Suprapubic skin (tissue), 4 donors: ENCODE measurements at regions not wholly inside any gene's neighbourhood (a gene's known extent, or its start where the extent isn't known, plus 50 kb on each side); places are given as distances from the start of the nearest gene placed in this dataset.

Experiments
- DNase-seq, 2 donors: peaks; one replicate each; pipeline ENCODE4 v3.0.0-alpha.2; 2019; ENCODE audit warnings: low spot score in 2 of 2
- H3K27ac ChIP-seq: fragments of 200-600 bp; sonication (generic); one replicate; pipeline ENCODE4 v1.5.1; 2019
- H3K27me3 ChIP-seq: fragments of 200-600 bp; sonication (generic); one replicate; pipeline ENCODE4 v1.5.1; 2019
- H3K36me3 ChIP-seq: fragments of 200-600 bp; sonication (generic); one replicate; pipeline ENCODE4 v1.5.1; 2019
- H3K4me1 ChIP-seq: fragments of 200-600 bp; sonication (generic); one replicate; pipeline ENCODE4 v1.5.1; 2019
- H3K4me3 ChIP-seq: fragments of 200-600 bp; sonication (generic); one replicate; pipeline ENCODE4 v1.5.1; 2019; ENCODE audit warnings: mild to moderate bottlenecking
- H3K9me3 ChIP-seq: fragments of 200-600 bp; sonication (generic); one replicate; pipeline ENCODE4 v1.5.1; 2019
- EP300 ChIP-seq: sonication (generic); formaldehyde crosslinking; IDR thresholded peaks from one replicate; pipeline ENCODE4 v1.6.1; 2017; ENCODE audit warnings: antibody characterized with exemption
- POLR2A ChIP-seq, 2 donors: fragments of 450-650 bp; IDR thresholded peaks; one replicate each; pipeline ENCODE4 v1.6.1; 2017; ENCODE audit warnings: antibody characterized with exemption in 2 of 2, mild to moderate bottlenecking in 2 of 2, moderate library complexity in 2 of 2
- POLR2AphosphoS5 ChIP-seq, 3 donors: sonication (generic); formaldehyde crosslinking; IDR thresholded peaks; one replicate each; pipeline ENCODE4 v1.6.1; 2017; ENCODE audit warnings: antibody characterized with exemption in 3 of 3
- WGBS: methylation state at CpG from one replicate; pipeline ENCODE4 v1.1.5; 2018; 5-methylcytosine and 5-hydroxymethylcytosine counted together
- TF ChIP-seq, protein P1 (sequence below), 2 donors: fragments of 200-600 bp in 1 of 2; fragments of 450-650 bp in 1 of 2; sonication (generic) in 1 of 2; IDR thresholded peaks; one replicate each; pipeline ENCODE4 v1.5.1; 2016 to 2019; ENCODE audit warnings: antibody characterized with exemption in 2 of 2, mild to moderate bottlenecking in 1 of 2, moderate library complexity in 1 of 2

GRCh38 chr14:104394409-104394851 lies 185.1 kb upstream of the C14orf180 start:
- peak; percentile 51 to 71 for DNase-seq

GRCh38 chr14:104395276-104395675 lies 184.3 kb upstream of the C14orf180 start:
- peaks cover 13% of the 10 kb centered on the region for H3K9me3 ChIP-seq
- H3K27ac ChIP-seq = no peak overlapping the region
- H3K4me3 ChIP-seq = no peak overlapping the region
- peaks cover 6% of the 10 kb centered on the region for H3K4me1 ChIP-seq
- no peak for TF ChIP-seq EP300
- no peak for TF ChIP-seq POLR2A (IDR thresholded peaks at IDR 0.05)
- no peak for TF ChIP-seq POLR2AphosphoS5 (IDR thresholded peaks at IDR 0.05)
- TF ChIP-seq, protein P1, sequence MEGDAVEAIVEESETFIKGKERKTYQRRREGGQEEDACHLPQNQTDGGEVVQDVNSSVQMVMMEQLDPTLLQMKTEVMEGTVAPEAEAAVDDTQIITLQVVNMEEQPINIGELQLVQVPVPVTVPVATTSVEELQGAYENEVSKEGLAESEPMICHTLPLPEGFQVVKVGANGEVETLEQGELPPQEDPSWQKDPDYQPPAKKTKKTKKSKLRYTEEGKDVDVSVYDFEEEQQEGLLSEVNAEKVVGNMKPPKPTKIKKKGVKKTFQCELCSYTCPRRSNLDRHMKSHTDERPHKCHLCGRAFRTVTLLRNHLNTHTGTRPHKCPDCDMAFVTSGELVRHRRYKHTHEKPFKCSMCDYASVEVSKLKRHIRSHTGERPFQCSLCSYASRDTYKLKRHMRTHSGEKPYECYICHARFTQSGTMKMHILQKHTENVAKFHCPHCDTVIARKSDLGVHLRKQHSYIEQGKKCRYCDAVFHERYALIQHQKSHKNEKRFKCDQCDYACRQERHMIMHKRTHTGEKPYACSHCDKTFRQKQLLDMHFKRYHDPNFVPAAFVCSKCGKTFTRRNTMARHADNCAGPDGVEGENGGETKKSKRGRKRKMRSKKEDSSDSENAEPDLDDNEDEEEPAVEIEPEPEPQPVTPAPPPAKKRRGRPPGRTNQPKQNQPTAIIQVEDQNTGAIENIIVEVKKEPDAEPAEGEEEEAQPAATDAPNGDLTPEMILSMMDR (IDR thresholded peaks at IDR 0.05) = no peak
- 86% methylated on average over 6 of the region's 6 CpGs for WGBS
- peak; percentile 52 for DNase-seq
- no peaks in the 10 kb centered on the region for H3K36me3 ChIP-seq
- peaks cover 6% of the 10 kb centered on the region for H3K27me3 ChIP-seq

More at GRCh38 chr14:104394409-104394851, 185.1 kb upstream of the C14orf180 start:
- Histone ChIP-seq H3K27me3 (peaks cover 6% of the 10 kb centered on the region), H3K27ac (no peak overlapping the region), H3K4me3 (no peak overlapping the region), H3K4me1 (peaks cover 6% of the 10 kb centered on the region), H3K36me3 (no peaks in the 10 kb centered on the region), H3K9me3 (peaks cover 13% of the 10 kb centered on the region)
- TF ChIP-seq POLR2AphosphoS5 (IDR thresholded peaks at IDR 0.05) (no peak), EP300 (no peak), POLR2A (IDR thresholded peaks at IDR 0.05) (no peak)
- TF ChIP-seq, protein P1 (IDR thresholded peaks at IDR 0.05) = no peak
- 61% methylated on average over 6 of the region's 13 CpGs for WGBS

DNA sequence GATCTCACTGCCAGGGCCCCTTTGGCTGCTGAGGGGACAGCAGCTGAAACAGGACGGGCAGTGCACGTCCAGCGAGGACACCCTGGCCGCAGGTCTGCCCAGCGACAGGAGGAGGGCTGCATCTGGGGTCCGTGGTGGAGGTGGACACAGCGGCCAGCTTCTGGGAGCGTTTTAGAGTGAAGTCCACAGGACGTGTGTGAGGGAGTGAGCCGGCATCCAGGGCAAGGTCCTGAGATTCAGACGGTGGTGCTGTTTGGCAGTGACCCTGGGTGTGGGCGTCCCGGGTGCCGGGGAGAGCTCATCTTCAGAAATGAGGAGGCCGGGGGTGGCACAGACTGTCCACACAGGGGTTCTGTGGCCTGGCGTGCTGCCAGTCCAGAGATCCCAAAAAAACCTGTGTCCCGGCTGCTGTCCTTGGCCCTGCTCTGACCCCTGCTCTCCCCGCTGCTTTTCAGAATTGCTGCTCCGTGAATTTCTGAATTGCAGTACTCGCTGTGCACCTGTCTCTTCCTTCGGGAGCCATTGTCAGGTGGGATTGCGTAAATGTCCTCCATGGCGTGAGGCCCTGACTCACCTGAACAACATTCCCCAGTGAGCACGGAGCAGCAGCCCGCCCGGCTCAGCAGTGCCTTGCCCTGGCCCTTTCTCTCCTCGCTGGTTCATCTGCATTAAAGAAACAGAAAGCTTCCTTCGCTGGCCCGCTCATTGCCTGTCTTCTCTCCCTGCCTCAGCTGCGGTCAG lies 183.5 kb upstream of the C14orf180 start:
- 87% methylated on average over 22 of the region's 30 CpGs for WGBS
- DNase-seq = peak; percentile 53 to 71

DNA sequence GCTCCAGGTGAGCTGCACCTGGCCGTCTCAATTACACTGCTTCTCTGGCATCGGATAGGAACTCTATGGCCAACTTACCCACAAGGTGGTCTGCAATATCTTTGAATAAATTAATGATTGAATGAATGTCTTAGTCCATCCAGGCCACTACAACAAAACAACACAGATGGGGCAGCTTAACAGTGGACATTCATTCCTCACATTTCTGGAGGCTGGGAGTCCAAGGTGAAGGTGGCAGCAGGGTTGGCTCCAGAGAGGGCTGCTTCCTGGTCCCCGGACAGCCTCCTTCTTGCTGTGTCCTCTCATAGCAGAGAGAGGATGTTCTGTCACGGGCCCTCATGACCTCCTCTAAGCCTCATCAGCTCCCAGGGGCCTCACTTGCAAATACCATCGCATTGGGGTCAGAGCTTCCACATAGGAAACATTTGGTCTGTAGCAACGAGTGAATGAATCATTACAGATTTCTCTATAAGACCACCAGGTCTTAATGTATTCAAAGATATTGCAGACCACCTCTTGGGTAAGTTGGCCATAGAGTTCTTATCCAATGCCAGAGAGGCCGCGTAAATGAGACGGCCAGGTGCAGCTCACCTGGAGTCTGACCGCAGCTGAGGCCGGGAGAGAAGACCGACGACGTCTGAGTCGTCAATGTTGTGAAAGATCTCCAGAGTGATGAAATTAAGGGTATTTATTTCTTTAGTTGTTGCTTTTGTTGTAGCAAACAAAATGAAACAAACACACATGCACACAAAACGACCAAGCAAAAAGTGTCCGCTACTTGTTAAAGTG lies 182.7 kb upstream of the C14orf180 start:
- Histone ChIP-seq H3K4me1 (peaks cover 6% of the 10 kb centered on the region), H3K27ac (no peak overlapping the region), H3K27me3 (peaks cover 6% of the 10 kb centered on the region), H3K9me3 (peaks cover 13% of the 10 kb centered on the region), H3K4me3 (no peak overlapping the region), H3K36me3 (no peaks in the 10 kb centered on the region)
- peak in 1 of 2 donors; percentile 54 for DNase-seq
- no peak for TF ChIP-seq POLR2A (IDR thresholded peaks at IDR 0.05)
- TF ChIP-seq, protein P1 (IDR thresholded peaks at IDR 0.05) = no peak
- TF ChIP-seq POLR2AphosphoS5 (IDR thresholded peaks at IDR 0.05) = no peak
- no peak for TF ChIP-seq EP300
- 89% methylated on average over 14 of the region's 17 CpGs for WGBS

More for the DNA sequence above, 183.5 kb upstream of the C14orf180 start:
- Histone ChIP-seq H3K4me1 (peaks cover 6% of the 10 kb centered on the region), H3K27ac (no peak overlapping the region), H3K4me3 (no peak overlapping the region), H3K36me3 (no peaks in the 10 kb centered on the region), H3K9me3 (peaks cover 13% of the 10 kb centered on the region), H3K27me3 (peaks cover 6% of the 10 kb centered on the region)
- TF ChIP-seq, protein P1 (IDR thresholded peaks at IDR 0.05) = no peak
- TF ChIP-seq EP300 (no peak), POLR2AphosphoS5 (IDR thresholded peaks at IDR 0.05) (no peak), POLR2A (IDR thresholded peaks at IDR 0.05) (no peak)

DNA sequence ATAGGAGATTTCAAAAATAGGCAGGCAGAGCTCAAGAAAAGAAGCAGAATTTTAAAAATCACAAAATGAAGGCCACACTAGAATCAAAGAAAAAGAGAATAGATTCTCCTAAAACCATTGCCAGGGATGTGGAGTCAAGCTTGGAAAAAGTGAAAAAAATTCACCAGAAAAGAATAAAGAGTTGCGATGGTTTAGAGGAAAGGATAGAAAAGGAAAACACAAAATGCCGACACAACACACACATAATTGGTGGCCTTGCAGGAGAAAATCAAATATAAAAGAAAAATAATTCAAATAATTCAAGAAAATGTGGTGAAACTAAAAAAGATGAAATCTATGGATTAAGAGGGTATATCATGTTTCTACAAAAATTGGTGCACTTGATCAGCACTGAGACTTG lies 181.6 kb upstream of the C14orf180 start:
- no peak for DNase-seq
- WGBS = 97% methylated on average over 2 of the region's 2 CpGs
- Histone ChIP-seq H3K9me3 (peaks cover 13% of the 10 kb centered on the region), H3K4me3 (no peak overlapping the region), H3K36me3 (no peaks in the 10 kb centered on the region), H3K27ac (no peak overlapping the region), H3K4me1 (peaks cover 6% of the 10 kb centered on the region), H3K27me3 (peaks cover 6% of the 10 kb centered on the region)
- TF ChIP-seq EP300 (no peak), POLR2AphosphoS5 (IDR thresholded peaks at IDR 0.05) (no peak), POLR2A (IDR thresholded peaks at IDR 0.05) (no peak)
- TF ChIP-seq, protein P1 (IDR thresholded peaks at IDR 0.05) = no peak
